Spleen (tissue), 11 donors: ENCODE measurements at regions not wholly inside any gene's neighbourhood (a gene's known extent, or its start where the extent isn't known, plus 50 kb on each side); places are given as distances from the start of the nearest gene placed in this dataset.
"Not testable (repeated sequence)": the region's sequence is repeated elsewhere in the genome, so short reads cannot be mapped to it uniquely, and the experiment has no call there.

ENCODE experiments used
- DNase-seq: peaks from one replicate; pipeline ENCODE4 v3.0.0-alpha.2; 2020
- H3K27ac ChIP-seq, 8 donors: fragments of 200-600 bp; sonication (generic) in 7 of 8; 1 replicate in 4 of 8; 2 replicates in 4 of 8; pipeline versions ENCODE4 v1.5.0 to v1.8.0; 2016 to 2021; ENCODE audit warnings: inconsistent platforms in 4 of 8, mild to moderate bottlenecking in 4 of 8, moderate library complexity in 1 of 8
- H3K27me3 ChIP-seq, 7 donors: fragments of 200-600 bp; sonication (generic) in 6 of 7; replicated peaks in 1 of 7; 1 replicate in 4 of 7; 2 replicates in 3 of 7; pipeline versions ENCODE4 v1.5.0 to v1.8.0; 2016 to 2021; ENCODE audit warnings: inconsistent platforms in 3 of 7, mild to moderate bottlenecking in 1 of 7
- H3K36me3 ChIP-seq, 6 donors: fragments of 200-600 bp; sonication (generic) in 5 of 6; 1 replicate in 4 of 6; 2 replicates in 2 of 6; pipeline versions ENCODE4 v1.5.0 to v1.8.0; 2016 to 2021; ENCODE audit warnings: inconsistent platforms in 2 of 6
- H3K4me1 ChIP-seq, 6 donors: fragments of 200-600 bp; sonication (generic) in 5 of 6; 1 replicate in 3 of 6; 2 replicates in 3 of 6; pipeline versions ENCODE4 v1.5.0 to v1.8.0; 2016 to 2021; ENCODE audit warnings: inconsistent platforms in 3 of 6
- H3K4me3 ChIP-seq, 8 donors: fragments of 200-600 bp; sonication (generic) in 7 of 8; 1 replicate in 4 of 8; 2 replicates in 4 of 8; pipeline versions ENCODE4 v1.5.0 to v1.8.0; 2016 to 2021; ENCODE audit warnings: inconsistent platforms in 4 of 8, mild to moderate bottlenecking in 4 of 8, moderate library complexity in 2 of 8
- H3K9me3 ChIP-seq, 8 donors: fragments of 200-600 bp; sonication (generic) in 7 of 8; 1 replicate in 4 of 8; 2 replicates in 4 of 8; pipeline versions ENCODE4 v1.5.0 to v1.8.0; 2016 to 2021; ENCODE audit warnings: inconsistent platforms in 4 of 8
- CTCF ChIP-seq, 11 experiments: fragments of 200-600 bp in 7 of 11; fragments of 450-650 bp in 4 of 11; sonication (generic) in 4 of 11; IDR thresholded peaks in 8 of 11; conservative IDR thresholded peaks in 3 of 11; 1 replicate in 7 of 11; 2 replicates in 4 of 11; pipeline versions ENCODE4 v1.4.0 to v1.8.0; 2016 to 2021; ENCODE audit warnings: antibody characterized with exemption in 11 of 11, inconsistent platforms in 4 of 11, mild to moderate bottlenecking in 1 of 11
- POLR2A ChIP-seq, 3 donors: fragments of 450-650 bp; IDR thresholded peaks; one replicate each; pipeline ENCODE4 v1.5.1; 2017; ENCODE audit warnings: antibody characterized with exemption in 3 of 3, mild to moderate bottlenecking in 1 of 3
- POLR2AphosphoS5 ChIP-seq, 3 donors: sonication (generic); formaldehyde crosslinking; IDR thresholded peaks; one replicate each; pipeline ENCODE4 v1.5.1; 2017; ENCODE audit warnings: antibody characterized with exemption in 3 of 3
- WGBS, 5 donors: extraction: QIAGEN DNeasy Blood & Tissue Kit in 3 of 5; methylation state at CpG; one replicate each; pipeline versions ENCODE4 v1.1.5 to v1.1.7; 2013 to 2018; 5-methylcytosine and 5-hydroxymethylcytosine counted together
- intact Hi-C: fragments of 100-400 bp; cut with DNase I; formaldehyde crosslinking; loops from one replicate; pipeline ENCODE4 v1.15.0; 2023; ENCODE audit warnings: low total_unique reads
- donor health status: healthy with polysubstance abuse.
- donor health status: DM: no; HTN: no; CAD: no; lungs with moderate emphysema.
- donor health status: DM: no; HTN: no; CAD: no.
- donor health status: Bipolar disorder and iron deficiency.
- donor health status: healthy.
- donor health status: DM: no; HTN: no; CAD: no.
- donor health status: DM: yes; HTN: yes; CAD: no.

- Histone ChIP-seq H3K36me3 (no peaks in the 10 kb centered on the region), H3K27me3 (no peaks in the 10 kb centered on the region), H3K4me3 (no peak overlapping the region), H3K9me3 (peaks cover 0 to 17% (median 10%) of the 10 kb centered on the region in 8 donors), H3K4me1 (no peaks in the 10 kb centered on the region), H3K27ac (no peak overlapping the region)
- TF ChIP-seq POLR2AphosphoS5 (IDR thresholded peaks at IDR 0.05) (no peak), CTCF (IDR thresholded peaks at IDR 0.05 in 8 of 11, conservative IDR thresholded peaks at IDR 0.05 in 3 of 11) (no peak), POLR2A (IDR thresholded peaks at IDR 0.05) (no peak)
- intact Hi-C loops: no loop called here
- 51 to 75% (median 58%) methylated on average over 3 of the region's 3 CpGs for WGBS, 5 donors
- DNase-seq: no peak
These were observed 924.9 kb upstream of the FAM98A start for GRCh38 chr2:34523958-34524514.

DNA sequence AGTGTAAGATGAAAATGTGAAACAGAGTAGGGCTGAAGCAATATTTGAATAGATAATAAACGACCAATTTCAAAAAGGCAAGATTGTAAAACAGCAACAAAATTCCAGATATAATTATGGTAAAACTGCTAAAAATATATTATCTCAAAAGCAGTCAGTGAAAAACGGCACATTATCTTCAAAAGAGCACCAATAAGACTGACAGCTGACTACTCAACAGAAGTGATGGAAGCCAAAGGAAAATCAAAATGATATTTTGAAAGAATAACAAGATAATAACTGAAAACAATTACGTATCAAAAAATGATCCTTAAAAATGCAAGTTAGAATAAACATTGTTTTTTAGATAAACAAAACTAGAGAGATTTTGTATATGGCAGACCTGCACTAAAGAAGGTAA lies 920.6 kb upstream of the FAM98A start:
- Histone ChIP-seq H3K9me3 (peaks cover 3 to 36% (median 18%) of the 10 kb centered on the region in 8 donors), H3K4me1 (no peaks in the 10 kb centered on the region), H3K27me3 (no peaks in the 10 kb centered on the region), H3K36me3 (no peaks in the 10 kb centered on the region), H3K27ac (no peak overlapping the region), H3K4me3 (no peak overlapping the region)
- TF ChIP-seq POLR2A (IDR thresholded peaks at IDR 0.05) (no peak), CTCF (IDR thresholded peaks at IDR 0.05 in 8 of 11, conservative IDR thresholded peaks at IDR 0.05 in 3 of 11) (no peak), POLR2AphosphoS5 (IDR thresholded peaks at IDR 0.05) (no peak)
- 61 to 89% (median 82%) methylated on average over 3 of the region's 3 CpGs for WGBS, 5 donors
- intact Hi-C loops: no loop called here
- no peak for DNase-seq

GRCh38 chr2:34498561-34498960 lies 899.5 kb upstream of the FAM98A start:
- 93 to 100% (median 95%) methylated on average over 1 of the region's 1 CpG for WGBS, 5 donors
- Histone ChIP-seq H3K4me1 (no peaks in the 10 kb centered on the region), H3K4me3 (no peak overlapping the region), H3K27me3 (no peaks in the 10 kb centered on the region), H3K27ac (no peak overlapping the region), H3K36me3 (no peaks in the 10 kb centered on the region), H3K9me3 (peaks cover 0 to 6% (median 0%) of the 10 kb centered on the region in 8 donors)
- no peak for TF ChIP-seq POLR2A (IDR thresholded peaks at IDR 0.05)
- no peak for TF ChIP-seq POLR2AphosphoS5 (IDR thresholded peaks at IDR 0.05)
- intact Hi-C loops: no loop called here
- no peak for DNase-seq

- WGBS, 5 donors: 88 to 96% (median 94%) methylated on average over 10 to 18 of the region's 18 CpGs
- H3K36me3 ChIP-seq, intact Hi-C loops: not testable (repeated sequence)
These were observed 895.1 kb upstream of the FAM98A start for GRCh38 chr2:34494192-34494591.

DNA sequence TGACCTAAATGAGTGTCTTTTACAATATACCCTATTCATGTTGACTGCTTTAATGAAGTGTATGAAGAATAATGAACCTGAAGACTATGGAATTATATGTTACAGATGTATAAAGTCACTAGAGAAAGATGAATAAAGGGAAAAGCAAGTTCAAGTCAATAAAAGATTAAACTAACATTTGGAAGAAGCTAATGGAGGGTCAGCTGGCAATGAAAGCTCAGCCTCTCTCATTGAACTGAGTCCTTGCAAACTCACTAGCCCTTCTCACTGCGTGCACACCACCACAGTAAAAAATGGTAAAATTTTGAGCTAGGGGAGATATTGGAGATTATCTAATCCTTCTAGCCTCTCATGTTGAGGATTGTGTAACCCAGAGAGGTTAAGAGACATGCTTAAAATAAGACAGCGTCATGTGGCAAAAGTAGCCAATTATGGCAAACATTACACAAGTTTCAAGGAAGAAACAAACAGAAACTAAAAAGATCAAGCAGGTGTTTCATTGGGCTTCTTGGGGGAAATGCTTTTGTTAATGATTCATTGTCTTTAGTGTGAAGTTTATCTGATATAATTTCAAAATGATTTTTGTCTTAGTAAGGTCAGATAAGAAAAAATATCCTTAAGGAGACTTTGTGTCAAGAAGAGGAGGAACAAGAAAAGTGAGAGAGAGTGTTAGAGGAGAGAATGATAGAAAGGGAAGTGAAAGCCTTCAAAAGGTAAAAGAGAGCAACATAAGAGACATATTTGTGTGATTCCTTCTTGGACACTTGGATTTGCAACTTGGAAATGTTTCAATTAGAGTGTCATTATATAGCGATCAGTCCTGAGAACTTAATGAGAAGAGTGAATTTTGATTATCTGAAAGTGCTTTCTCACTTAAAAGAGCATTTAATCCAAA lies 893.7 kb upstream of the FAM98A start:
- H3K4me3 ChIP-seq: no peak overlapping the region
- no peaks in the 10 kb centered on the region for H3K4me1 ChIP-seq
- H3K27ac ChIP-seq: no peak overlapping the region
- peaks cover 0 to 3% (median 0%) of the 10 kb centered on the region in 8 donors for H3K9me3 ChIP-seq
- no peak for TF ChIP-seq POLR2A (IDR thresholded peaks at IDR 0.05)
- TF ChIP-seq CTCF (IDR thresholded peaks at IDR 0.05 in 8 of 11, conservative IDR thresholded peaks at IDR 0.05 in 3 of 11): no peak
- no peak for TF ChIP-seq POLR2AphosphoS5 (IDR thresholded peaks at IDR 0.05)
- no peak for DNase-seq
- no peaks in the 10 kb centered on the region for H3K36me3 ChIP-seq
- no peaks in the 10 kb centered on the region for H3K27me3 ChIP-seq
- intact Hi-C loops: no loop called here
- WGBS, 5 donors: 86 to 95% (median 88%) methylated on average over 3 of the region's 3 CpGs

More at GRCh38 chr2:34494192-34494591, 895.1 kb upstream of the FAM98A start:
- not testable (repeated sequence) for H3K4me3 ChIP-seq, DNase-seq, H3K9me3 ChIP-seq, H3K27me3 ChIP-seq, H3K4me1 ChIP-seq, H3K27ac ChIP-seq
